Left lung (tissue), 4 donors: ENCODE measurements at regions not wholly inside any gene's neighbourhood (a gene's known extent, or its start where the extent isn't known, plus 50 kb on each side); places are given as distances from the start of the nearest gene placed in this dataset.
"Not testable (repeated sequence)": the region's sequence is repeated elsewhere in the genome, so short reads cannot be mapped to it uniquely, and the experiment has no call there.

Source experiments
- ATAC-seq: fragments of 200-7000 bp; cut with Tn5 transposase; one replicate; pipeline ENCODE4 v1.9.1; 2020; ENCODE audit warnings: moderate library complexity
- DNase-seq, 4 donors: peaks; one replicate each; pipeline ENCODE4 v3.0.0-alpha.2; 2013 to 2020
- H3K27ac ChIP-seq, 2 donors: fragments of 200-600 bp; sonication (generic) in 1 of 2; one replicate each; pipeline versions ENCODE4 v1.5.0 to v1.8.0; 2020 to 2021
- H3K27me3 ChIP-seq, 2 donors: fragments of 200-600 bp; sonication (generic) in 1 of 2; one replicate each; pipeline versions ENCODE4 v1.5.0 to v1.8.0; 2020 to 2021
- H3K36me3 ChIP-seq, 2 donors: fragments of 200-600 bp; sonication (generic) in 1 of 2; one replicate each; pipeline versions ENCODE4 v1.5.0 to v1.8.0; 2020 to 2021
- H3K4me1 ChIP-seq, 2 donors: fragments of 200-600 bp; one replicate each; pipeline ENCODE4 v1.8.0; 2021
- H3K4me3 ChIP-seq, 2 donors: fragments of 200-600 bp; sonication (generic) in 1 of 2; one replicate each; pipeline versions ENCODE4 v1.5.0 to v1.8.0; 2020 to 2021; ENCODE audit warnings: mild to moderate bottlenecking in 1 of 2
- H3K9me3 ChIP-seq, 2 donors: fragments of 200-600 bp; sonication (generic) in 1 of 2; one replicate each; pipeline versions ENCODE4 v1.5.0 to v1.8.0; 2020 to 2021
- CTCF ChIP-seq, 2 donors: fragments of 200-600 bp; sonication (generic) in 1 of 2; IDR thresholded peaks; one replicate each; pipeline versions ENCODE4 v1.5.0 to v1.8.0; 2021; ENCODE audit warnings: antibody characterized with exemption in 2 of 2
- intact Hi-C, 2 donors: fragments of 100-400 bp; cut with DNase I; formaldehyde crosslinking; loops; one replicate each; pipeline versions ENCODE4 v1.11.2 to v1.14.2; 2022
- donor health status: DM: no; HTN: yes; CAD: no.
- donor health status: DM: no; HTN: no; CAD: no.

GRCh38 chr6:120273411-120273810 lies 923.9 kb upstream of the MAN1A1 start:
- Histone ChIP-seq H3K4me3 (no peak overlapping the region), H3K36me3 (no peaks in the 10 kb centered on the region), H3K4me1 (no peaks in the 10 kb centered on the region), H3K27ac (no peak overlapping the region), H3K9me3 (no peaks in the 10 kb centered on the region), H3K27me3 (no peaks in the 10 kb centered on the region)
- DNase-seq (peak in 1 of 4 donors; percentile 13), ATAC-seq (no peak)
- TF ChIP-seq CTCF (IDR thresholded peaks at IDR 0.05): no peak
- intact Hi-C loops: no loop called here

GRCh38 chr6:120272038-120272437 lies 922.5 kb upstream of the MAN1A1 start:
- no peak for ATAC-seq
- Histone ChIP-seq H3K27ac (no peak overlapping the region), H3K9me3 (no peaks in the 10 kb centered on the region), H3K36me3 (no peaks in the 10 kb centered on the region), H3K4me1 (no peaks in the 10 kb centered on the region), H3K4me3 (no peak overlapping the region), H3K27me3 (no peaks in the 10 kb centered on the region)
- intact Hi-C loops: no loop called here
- no peak for TF ChIP-seq CTCF (IDR thresholded peaks at IDR 0.05)
- no peak for DNase-seq

- H3K27me3 ChIP-seq, H3K36me3 ChIP-seq, H3K27ac ChIP-seq, H3K4me3 ChIP-seq, H3K4me1 ChIP-seq, H3K9me3 ChIP-seq, intact Hi-C loops, ATAC-seq: not testable (repeated sequence)
- DNase-seq: peak in 1 of 4 donors; percentile 25
Observed at GRCh38 chr6:120268256-120268655, 918.7 kb upstream of the MAN1A1 start.

- peaks cover 0 to 2% of the 10 kb centered on the region in 2 donors for H3K9me3 ChIP-seq
- no peaks in the 10 kb centered on the region for H3K36me3 ChIP-seq
- no peak overlapping the region for H3K27ac ChIP-seq
- ATAC-seq (no peak), DNase-seq (no peak)
- no peaks in the 10 kb centered on the region for H3K4me1 ChIP-seq
- no peak overlapping the region for H3K4me3 ChIP-seq
- intact Hi-C loops: no loop called here
- no peaks in the 10 kb centered on the region for H3K27me3 ChIP-seq
- TF ChIP-seq CTCF (IDR thresholded peaks at IDR 0.05): no peak
Observed at GRCh38 chr6:120262354-120262753, 912.8 kb upstream of the MAN1A1 start.

- intact Hi-C loops: no loop called here
- DNase-seq (no peak), ATAC-seq (no peak)
- no peaks in the 10 kb centered on the region for H3K4me1 ChIP-seq
- H3K4me3 ChIP-seq: no peak overlapping the region
- H3K36me3 ChIP-seq: no peaks in the 10 kb centered on the region
- H3K27ac ChIP-seq: no peak overlapping the region
- H3K27me3 ChIP-seq: no peaks in the 10 kb centered on the region
- no peak for TF ChIP-seq CTCF (IDR thresholded peaks at IDR 0.05)
- peaks cover 0 to 2% of the 10 kb centered on the region in 2 donors for H3K9me3 ChIP-seq
Observed at GRCh38 chr6:120260636-120261035, 911.1 kb upstream of the MAN1A1 start.

- Histone ChIP-seq H3K4me1 (no peaks in the 10 kb centered on the region), H3K36me3 (no peaks in the 10 kb centered on the region), H3K27me3 (no peaks in the 10 kb centered on the region), H3K9me3 (peaks cover 0 to 10% of the 10 kb centered on the region in 2 donors), H3K27ac (no peak overlapping the region), H3K4me3 (no peak overlapping the region)
- intact Hi-C loops: no loop called here
- no peak for TF ChIP-seq CTCF (IDR thresholded peaks at IDR 0.05)
- ATAC-seq (no peak), DNase-seq (peak in 1 of 4 donors; percentile 17)
Observed at GRCh38 chr6:120254651-120255050, 905.1 kb upstream of the MAN1A1 start.
